Transverse colon (tissue), 3 donors: ENCODE measurements at regions not wholly inside any gene's neighbourhood (a gene's known extent, or its start where the extent isn't known, plus 50 kb on each side); places are given as distances from the start of the nearest gene placed in this dataset.

Experiments used
- CTCF ChIP-seq, 5 experiments: fragments of 200-600 bp in 3 of 5; fragments of 450-650 bp in 2 of 5; sonication (generic) in 3 of 5; IDR thresholded peaks; 1 replicate in 2 of 5; 2 replicates in 3 of 5; pipeline ENCODE4 v1.5.1; 2016 to 2017; ENCODE audit warnings: antibody characterized with exemption in 5 of 5, inconsistent platforms in 3 of 5, mild to moderate bottlenecking in 2 of 5, moderate library complexity in 1 of 5
- EP300 ChIP-seq: sonication (generic); formaldehyde crosslinking; IDR thresholded peaks from one replicate; pipeline ENCODE4 v1.6.1; 2017; ENCODE audit warnings: antibody characterized with exemption, low read depth
- POLR2A ChIP-seq: fragments of 450-650 bp; IDR thresholded peaks from one replicate; pipeline ENCODE4 v1.6.1; 2016; ENCODE audit warnings: antibody characterized with exemption, mild to moderate bottlenecking, moderate library complexity

- TF ChIP-seq EP300 (no peak), CTCF (IDR thresholded peaks at IDR 0.05) (no peak), POLR2A (no peak)
Measured at GRCh38 chr5:4833104-4833738, 306.9 kb upstream of the ADAMTS16 start.
